ENCODE measurements at regions not wholly inside any gene's neighbourhood (a gene's known extent, or its start where the extent isn't known, plus 50 kb on each side); places are given as distances from the start of the nearest gene placed in this dataset.

DNA sequence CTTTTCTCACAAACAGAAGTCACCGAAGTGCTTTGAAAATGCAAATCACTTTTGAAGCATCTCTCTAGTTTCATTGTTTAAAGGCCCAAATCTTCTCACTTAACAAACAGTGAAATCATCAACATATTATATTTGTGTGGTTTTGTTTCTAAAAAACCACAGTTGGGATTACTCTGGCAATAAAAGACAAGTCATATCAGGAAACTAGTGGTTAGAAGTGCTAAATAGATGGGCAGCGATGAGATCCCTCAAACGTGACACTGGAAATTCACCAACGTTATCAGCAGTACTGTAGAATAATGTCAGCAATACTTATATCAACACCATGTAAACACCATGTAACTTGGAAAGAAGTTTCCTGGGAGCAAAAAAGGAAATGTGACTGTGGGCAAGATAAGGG, 893.5 kb downstream of the SUCLG1 start:
- Histone ChIP-seq H3K9me3 (no peaks in the 10 kb centered on the region), H3K4me3 (no peak overlapping the region), H3K27me3 (no peaks in the 10 kb centered on the region), H3K4me1 (ENCODE audit: insufficient read depth) (no peaks in the 10 kb centered on the region), H3K27ac (no peak overlapping the region), H3K36me3 (no peaks in the 10 kb centered on the region)
- TF ChIP-seq CTCF (IDR thresholded peaks at IDR 0.05) = no peak
- 60 to 67% (median 63%) methylated on average over 4 of the region's 4 CpGs for WGBS, 3 donors
- intact Hi-C loops (cut with DNase I) = no loop called here
- no peak for DNase-seq

DNA sequence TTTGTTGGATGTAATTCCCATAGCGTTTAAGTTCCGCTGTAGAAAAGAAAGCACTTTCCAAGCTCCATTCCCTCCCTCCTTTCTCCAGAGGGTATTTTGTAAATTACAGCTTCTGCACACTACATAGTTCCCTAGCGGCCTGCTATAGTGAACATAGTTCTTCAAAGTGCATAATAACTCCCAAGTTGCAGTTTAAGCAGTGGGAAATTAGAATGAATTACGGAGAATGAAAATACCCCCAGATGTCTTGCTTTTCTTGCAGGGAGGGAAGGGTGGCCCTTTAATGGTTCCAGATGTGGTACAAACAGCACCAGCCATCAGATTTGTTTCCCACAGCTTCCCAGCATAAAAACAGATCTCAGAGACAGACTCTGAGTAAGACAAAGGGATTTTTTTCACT, 893.9 kb downstream of the SUCLG1 start:
- 37 to 50% (median 44%) methylated on average over 4 of the region's 4 CpGs for WGBS, 3 donors
- no peaks in the 10 kb centered on the region for H3K27me3 ChIP-seq
- no peak overlapping the region for H3K27ac ChIP-seq
- TF ChIP-seq CTCF (IDR thresholded peaks at IDR 0.05) = no peak
- TF ChIP-seq EP300 (IDR thresholded peaks at IDR 0.05) = no peak
- no peak for TF ChIP-seq POLR2A (IDR thresholded peaks at IDR 0.05)
- intact Hi-C loops (cut with DNase I) = no loop called here
- no peak for DNase-seq
- H3K4me1 ChIP-seq (ENCODE audit: insufficient read depth) = no peaks in the 10 kb centered on the region
- no peaks in the 10 kb centered on the region for H3K9me3 ChIP-seq
- no peak overlapping the region for H3K4me3 ChIP-seq
- H3K36me3 ChIP-seq = no peaks in the 10 kb centered on the region

GRCh38 chr2:83561592-83561991, 897.5 kb downstream of the SUCLG1 start:
- Histone ChIP-seq H3K36me3 (no peaks in the 10 kb centered on the region), H3K4me3 (no peak overlapping the region), H3K27ac (no peak overlapping the region), H3K9me3 (no peaks in the 10 kb centered on the region), H3K27me3 (no peaks in the 10 kb centered on the region), H3K4me1 (ENCODE audit: insufficient read depth) (no peaks in the 10 kb centered on the region)
- 63 to 76% (median 74%) methylated on average over 3 of the region's 3 CpGs for WGBS, 3 donors
- no peak for DNase-seq
- TF ChIP-seq EP300 (IDR thresholded peaks at IDR 0.05) = no peak
- intact Hi-C loops (cut with DNase I) = no loop called here

- 32 to 46% (median 44%) methylated on average over 2 of the region's 2 CpGs for WGBS, 3 donors
- H3K4me3 ChIP-seq = no peak overlapping the region
- intact Hi-C loops (cut with DNase I) = no loop called here
- H3K36me3 ChIP-seq = no peaks in the 10 kb centered on the region
- no peak for TF ChIP-seq CTCF (IDR thresholded peaks at IDR 0.05)
- no peak for TF ChIP-seq EP300 (IDR thresholded peaks at IDR 0.05)
- no peak for TF ChIP-seq POLR2A (IDR thresholded peaks at IDR 0.05)
- no peak overlapping the region for H3K27ac ChIP-seq
- H3K4me1 ChIP-seq (ENCODE audit: insufficient read depth) = no peaks in the 10 kb centered on the region
- DNase-seq = no peak
- H3K27me3 ChIP-seq = no peaks in the 10 kb centered on the region
- H3K9me3 ChIP-seq = no peaks in the 10 kb centered on the region
Observed at GRCh38 chr2:83536556-83536955, 922.5 kb downstream of the SUCLG1 start.

- no peaks in the 10 kb centered on the region for H3K27me3 ChIP-seq
- H3K9me3 ChIP-seq = no peaks in the 10 kb centered on the region
- H3K36me3 ChIP-seq = no peaks in the 10 kb centered on the region
- WGBS, 3 donors = 87 to 94% (median 89%) methylated on average over 2 of the region's 2 CpGs
- no peak overlapping the region for H3K4me3 ChIP-seq
- H3K27ac ChIP-seq = no peak overlapping the region
- DNase-seq = no peak
- no peaks in the 10 kb centered on the region for H3K4me1 ChIP-seq (ENCODE audit: insufficient read depth)
- intact Hi-C loops (cut with DNase I) = no loop called here
- TF ChIP-seq POLR2A (IDR thresholded peaks at IDR 0.05) (no peak), EP300 (IDR thresholded peaks at IDR 0.05) (no peak), CTCF (IDR thresholded peaks at IDR 0.05) (no peak)
Observed at GRCh38 chr2:83534416-83534815, 924.7 kb downstream of the SUCLG1 start.

Data from ovary (tissue), 7 donors.